Fibroblast of gingiva (primary cell): ENCODE measurements at regions not wholly inside any gene's neighbourhood (a gene's known extent, or its start where the extent isn't known, plus 50 kb on each side); places are given as distances from the start of the nearest gene placed in this dataset.
A peak's percentile ranks its signal among the peaks of the same experiment; 100 is the strongest.
"Not testable (repeated sequence)": the region's sequence is repeated elsewhere in the genome, so short reads cannot be mapped to it uniquely, and the experiment has no call there.

Source experiments
- DNase-seq: peaks from one replicate; pipeline ENCODE4 v3.0.0-alpha.2; 2011; ENCODE audit warnings: low read depth

DNA sequence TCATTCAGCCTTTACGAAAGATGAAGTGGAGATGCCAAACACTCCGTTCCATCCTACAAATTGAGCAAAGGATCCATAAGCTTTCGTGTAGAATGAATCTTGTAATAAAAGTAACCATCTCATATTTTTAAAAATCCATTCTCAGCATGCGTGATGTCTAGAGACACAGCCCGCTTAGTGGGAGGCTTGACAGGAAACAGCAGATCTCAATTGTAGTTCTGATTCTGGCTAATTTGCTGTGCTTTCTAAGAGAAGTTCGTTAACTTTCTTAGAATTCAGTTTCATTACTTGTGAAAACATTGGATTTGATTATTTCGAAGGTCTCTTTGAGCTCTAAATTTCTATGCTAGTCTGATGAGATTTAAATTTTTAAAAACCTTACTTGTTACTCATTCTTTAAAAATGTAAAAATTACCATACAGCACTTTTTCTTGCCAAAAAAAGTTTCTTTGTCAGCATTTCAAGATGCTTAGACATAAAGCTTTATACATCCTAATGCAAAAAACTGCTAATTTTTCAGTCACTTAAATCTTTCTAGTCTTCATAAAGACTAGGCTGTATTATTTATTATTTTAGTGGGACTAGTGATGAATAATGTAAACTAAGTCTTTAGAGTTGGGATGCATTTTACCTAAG lies 66.9 kb upstream of the NEIL3 start:
- no peak for DNase-seq

DNA sequence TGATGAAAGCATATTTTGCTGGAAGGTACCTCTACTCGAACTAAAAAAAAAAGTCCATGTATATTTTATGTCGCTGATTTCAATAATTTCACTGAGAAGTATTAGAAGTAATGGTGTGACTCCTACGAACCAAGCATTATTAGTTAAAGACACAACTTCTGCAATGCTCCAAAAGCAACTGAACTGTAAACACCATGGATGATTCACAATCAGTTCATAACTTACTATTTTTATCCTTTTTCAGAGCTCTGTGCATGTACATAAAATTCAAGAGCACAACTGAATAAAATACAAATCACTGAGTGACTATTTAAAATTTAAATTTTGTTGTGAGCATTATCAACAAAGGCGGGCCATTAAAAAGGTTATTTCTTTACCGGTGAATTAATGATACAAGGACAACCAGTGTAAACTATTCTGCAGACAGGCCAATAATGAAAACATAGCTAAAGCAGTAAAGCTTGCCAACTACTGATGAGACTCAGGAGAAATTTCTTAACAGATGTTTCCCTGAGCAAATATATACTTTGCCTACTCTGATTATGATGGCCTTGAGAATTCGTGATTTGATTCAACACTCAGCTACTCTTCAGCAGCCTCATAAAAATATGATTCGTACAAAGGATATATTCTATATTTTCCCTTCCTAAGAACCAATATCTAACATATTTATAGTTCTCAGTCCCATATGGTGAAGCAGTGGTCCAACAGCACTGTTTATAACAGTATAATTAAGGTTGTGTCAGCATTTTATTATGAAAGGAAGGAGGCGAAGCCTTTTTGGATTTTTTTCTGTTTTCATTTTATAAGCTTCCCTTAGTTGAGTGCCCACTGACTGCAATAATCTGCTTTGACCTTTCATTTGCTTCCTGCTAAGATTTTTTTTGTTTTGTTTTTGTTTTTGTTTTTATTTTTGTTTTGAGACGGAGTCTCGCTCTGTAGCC lies 62.8 kb upstream of the NEIL3 start:
- DNase-seq: peak; percentile 47

DNA sequence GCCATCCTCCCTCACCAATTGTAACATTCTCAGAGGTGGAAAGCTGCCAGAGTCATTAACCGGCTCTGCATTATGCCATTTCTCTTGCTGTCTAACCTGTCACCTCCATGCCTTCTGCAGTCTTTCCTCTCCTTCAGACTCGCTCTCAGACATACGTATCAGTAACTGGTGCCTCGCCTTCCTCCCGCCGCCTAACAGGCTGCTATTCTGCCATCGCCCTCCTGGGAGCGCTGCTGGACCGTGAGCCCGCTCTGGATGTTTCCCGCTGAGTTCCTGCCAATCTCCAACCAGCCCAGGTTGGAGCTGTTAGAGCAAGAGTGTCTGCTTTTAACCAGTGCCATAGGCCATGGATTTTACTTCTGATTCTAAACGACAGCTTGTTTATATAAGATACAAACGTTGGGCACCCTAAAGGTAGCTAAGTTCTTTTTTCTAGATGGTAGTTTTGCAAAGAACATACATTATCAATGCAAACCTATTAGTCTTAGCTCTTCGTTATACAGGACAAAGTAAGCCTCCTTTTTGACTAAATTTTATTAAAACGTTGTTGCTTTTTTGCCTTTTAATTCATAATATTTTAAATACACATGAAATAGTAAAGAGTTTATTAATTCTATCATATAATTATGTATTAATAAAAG lies 59.5 kb upstream of the NEIL3 start:
- peak; percentile 55 for DNase-seq

DNA sequence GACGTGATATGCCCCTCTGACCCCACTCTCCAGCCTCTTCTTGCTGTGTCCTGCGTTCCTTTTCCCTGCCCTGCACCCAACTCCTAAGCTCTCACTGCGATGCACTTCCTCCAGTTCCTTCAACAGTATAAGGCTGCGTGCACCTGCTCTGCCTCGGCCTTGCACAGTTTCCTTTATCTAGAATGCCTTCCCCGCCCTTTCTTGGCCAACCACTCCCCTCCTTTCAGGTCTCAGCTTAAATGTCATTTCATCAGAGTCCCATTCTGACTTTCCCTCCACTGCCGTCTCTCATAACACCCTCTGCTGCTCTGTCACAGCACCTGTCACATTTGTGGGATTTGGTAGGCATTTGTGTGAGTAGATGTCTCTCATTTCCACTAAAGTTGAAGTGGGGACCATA lies 58.4 kb upstream of the NEIL3 start:
- no peak for DNase-seq

DNA sequence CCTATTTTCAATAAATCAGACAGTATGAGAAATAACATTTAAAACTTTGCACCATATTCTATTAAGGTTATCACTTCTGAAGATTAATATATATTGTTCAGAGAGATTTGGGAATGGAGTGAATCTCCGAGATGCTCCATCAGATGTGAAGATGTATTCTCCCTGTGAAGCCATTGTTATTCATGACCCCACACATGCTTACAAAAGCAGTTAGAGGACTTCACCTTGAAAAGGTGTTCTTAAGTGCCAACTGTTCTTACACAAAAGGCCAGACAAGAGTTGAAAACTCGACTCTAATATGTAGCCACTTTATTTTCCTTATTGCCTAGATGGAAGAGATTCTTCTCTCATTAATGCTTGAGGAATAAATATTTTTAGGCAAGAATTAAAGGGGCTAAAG lies 54.3 kb upstream of the NEIL3 start:
- no peak for DNase-seq

DNA sequence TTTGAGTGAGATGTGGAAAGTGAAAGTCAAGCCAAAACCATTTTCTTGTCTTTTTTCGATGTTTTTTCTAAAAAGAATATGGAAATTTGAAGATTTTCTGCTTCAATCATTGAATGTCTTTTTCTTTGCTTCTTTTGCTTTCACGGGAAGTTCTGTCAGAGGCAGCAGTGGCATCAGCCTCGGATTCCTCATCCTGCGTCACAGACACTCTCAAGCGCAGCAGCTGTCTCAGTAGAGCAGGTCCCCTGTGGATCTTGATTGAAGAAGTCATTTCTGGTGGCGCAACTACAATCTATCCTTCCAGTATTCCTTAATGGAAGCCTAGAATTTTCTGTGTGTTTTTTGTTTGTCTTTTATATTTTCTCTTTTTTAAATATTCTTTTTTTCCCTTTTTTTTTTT lies 52.7 kb upstream of the NEIL3 start:
- no peak for DNase-seq

DNA sequence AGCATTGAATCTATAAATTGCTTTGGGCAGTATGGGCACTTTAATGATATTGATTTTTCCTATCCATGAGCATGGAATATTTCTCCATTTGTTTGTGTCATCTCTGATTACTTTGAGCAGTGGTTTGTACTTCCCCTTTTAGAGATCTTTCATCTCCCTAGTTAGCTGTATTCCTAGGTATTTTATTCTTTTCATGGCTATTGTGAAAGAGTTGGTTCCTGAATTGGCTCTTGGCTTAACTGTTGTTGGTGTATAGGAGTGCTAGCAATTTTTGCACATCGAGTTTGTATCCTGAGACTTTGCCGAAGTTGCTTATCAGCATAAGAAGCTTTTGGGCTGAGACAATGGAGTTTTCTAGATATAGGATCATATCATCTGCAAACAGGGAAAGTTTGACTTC lies 50.2 kb upstream of the NEIL3 start:
- not testable (repeated sequence) for DNase-seq
